ENCODE measurements at regions not wholly inside any gene's neighbourhood (a gene's known extent, or its start where the extent isn't known, plus 50 kb on each side); places are given as distances from the start of the nearest gene placed in this dataset.

DNA sequence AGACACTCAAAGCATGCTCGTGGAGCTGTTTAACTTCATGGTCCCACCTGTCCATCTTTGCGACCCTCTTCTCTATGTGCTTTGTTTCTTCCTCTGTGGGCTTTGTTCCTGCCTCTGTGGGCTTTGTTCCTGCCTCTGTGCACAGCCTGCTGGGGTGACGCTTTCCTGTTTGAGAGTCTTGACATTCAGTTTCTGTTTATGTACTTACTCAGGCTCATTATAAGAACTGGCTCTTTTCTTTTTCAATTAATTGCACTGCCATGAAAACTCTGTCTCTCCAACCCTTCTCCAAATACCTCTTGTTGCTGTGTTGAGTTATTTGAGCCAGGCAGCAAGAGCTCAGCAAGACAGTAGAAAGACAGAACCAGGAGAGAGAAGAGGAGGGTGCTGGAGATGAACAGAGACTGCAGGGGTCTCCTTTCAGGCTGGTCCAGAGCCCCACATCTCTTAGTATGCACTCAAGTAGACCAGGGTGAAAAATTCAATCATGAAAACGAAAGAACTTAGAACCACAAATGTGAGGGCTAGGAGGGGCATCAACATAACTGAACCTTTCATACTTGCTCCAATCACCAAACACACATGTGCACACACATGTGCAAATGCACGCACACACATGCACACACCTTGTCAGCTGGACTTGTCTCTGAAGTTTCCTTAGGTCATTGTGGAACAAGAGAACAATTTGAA is 88.3 kb upstream of the SGIP1 start:
- ATAC-seq (peak; percentile 92), DNase-seq (peak; percentile 79)
- TF ChIP-seq, protein P1, sequence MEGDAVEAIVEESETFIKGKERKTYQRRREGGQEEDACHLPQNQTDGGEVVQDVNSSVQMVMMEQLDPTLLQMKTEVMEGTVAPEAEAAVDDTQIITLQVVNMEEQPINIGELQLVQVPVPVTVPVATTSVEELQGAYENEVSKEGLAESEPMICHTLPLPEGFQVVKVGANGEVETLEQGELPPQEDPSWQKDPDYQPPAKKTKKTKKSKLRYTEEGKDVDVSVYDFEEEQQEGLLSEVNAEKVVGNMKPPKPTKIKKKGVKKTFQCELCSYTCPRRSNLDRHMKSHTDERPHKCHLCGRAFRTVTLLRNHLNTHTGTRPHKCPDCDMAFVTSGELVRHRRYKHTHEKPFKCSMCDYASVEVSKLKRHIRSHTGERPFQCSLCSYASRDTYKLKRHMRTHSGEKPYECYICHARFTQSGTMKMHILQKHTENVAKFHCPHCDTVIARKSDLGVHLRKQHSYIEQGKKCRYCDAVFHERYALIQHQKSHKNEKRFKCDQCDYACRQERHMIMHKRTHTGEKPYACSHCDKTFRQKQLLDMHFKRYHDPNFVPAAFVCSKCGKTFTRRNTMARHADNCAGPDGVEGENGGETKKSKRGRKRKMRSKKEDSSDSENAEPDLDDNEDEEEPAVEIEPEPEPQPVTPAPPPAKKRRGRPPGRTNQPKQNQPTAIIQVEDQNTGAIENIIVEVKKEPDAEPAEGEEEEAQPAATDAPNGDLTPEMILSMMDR (IDR thresholded peaks at IDR 0.05): no peak
- intact Hi-C loops (cut with micrococcal nuclease): loop anchor here (1.0 to 2.0 kb wide), 4 partner anchors 71 to 487 kb away; no protein-coding TSS in a partner anchor
- H3K9me3 Mint-ChIP-seq: no peaks in the 10 kb centered on the region
- ChIA-PET CTCF (interaction anchor here (0.7 to 6.8 kb wide), 73 partner anchors 9 to 758 kb away, joined by 3 to 512 read pairs (median 6); no protein-coding TSS in a partner anchor), POLR2A (interaction anchor here (0.6 to 4.8 kb wide), 19 partner anchors 9 to 198 kb away, joined by 3 to 53 read pairs (median 4); no protein-coding TSS in a partner anchor)
- no peaks in the 10 kb centered on the region for H3K36me3 Mint-ChIP-seq (ENCODE audit: low read depth)
- H3K4me1 Mint-ChIP-seq (ENCODE audit: low read depth): peaks cover 23% of the 10 kb centered on the region
- H3K27ac Mint-ChIP-seq: peak overlapping the region; percentile 96
- peaks cover 9% of the 10 kb centered on the region for H3K27me3 Mint-ChIP-seq
- H3K4me3 Mint-ChIP-seq: peak overlapping the region; percentile 68

DNA sequence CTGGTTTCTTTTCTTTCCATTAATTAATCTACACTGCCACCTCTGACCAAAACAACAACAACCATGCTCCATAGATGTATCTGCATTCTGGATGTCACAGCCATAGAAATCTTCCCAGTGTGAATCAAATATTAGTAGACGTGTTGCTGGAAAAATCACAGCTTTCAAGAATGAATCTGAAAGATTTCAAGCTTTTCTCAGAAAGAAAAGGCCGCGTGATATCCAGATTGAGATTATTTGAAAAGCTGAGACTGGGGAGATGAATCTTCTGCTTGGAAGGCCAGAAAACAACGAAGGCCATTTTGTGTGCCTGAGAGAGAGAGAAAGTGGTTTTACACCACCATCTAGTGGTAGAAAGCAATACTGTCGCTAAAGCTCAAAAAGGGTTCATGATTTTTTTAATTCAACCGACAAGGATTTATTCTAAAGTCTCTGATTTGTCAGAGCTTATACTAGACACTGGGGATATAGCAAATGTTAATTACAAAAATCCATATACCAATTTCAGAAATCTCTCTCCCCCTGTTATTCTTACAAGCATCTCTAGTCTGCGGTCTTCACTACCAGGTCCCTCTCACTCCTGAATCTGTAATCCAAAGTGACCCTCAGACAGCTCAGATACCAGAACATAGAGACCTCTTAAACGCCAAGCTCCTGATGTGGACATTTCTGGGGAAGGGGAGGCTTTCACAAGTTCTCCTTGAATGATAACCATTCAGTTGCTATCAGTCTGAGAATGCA is 87.5 kb upstream of the SGIP1 start:
- ChIA-PET POLR2A (interaction anchor here (0.6 to 4.8 kb wide), 17 partner anchors 8 to 199 kb away, joined by 3 to 53 read pairs (median 4); no protein-coding TSS in a partner anchor), CTCF (interaction anchor here (0.5 to 6.8 kb wide), 77 partner anchors 9 to 634 kb away, joined by 3 to 512 read pairs (median 6); no protein-coding TSS in a partner anchor)
- TF ChIP-seq, protein P1 (IDR thresholded peaks at IDR 0.05): peak; percentile 77
- Mint-ChIP-seq H3K27ac (peak overlapping the region; percentile 96), H3K27me3 (peaks cover 9% of the 10 kb centered on the region), H3K9me3 (no peaks in the 10 kb centered on the region), H3K4me1 (ENCODE audit: low read depth) (peaks cover 23% of the 10 kb centered on the region), H3K4me3 (peak overlapping the region; percentile 68), H3K36me3 (ENCODE audit: low read depth) (no peaks in the 10 kb centered on the region)
- peak; percentile 31 for DNase-seq
- intact Hi-C loops (cut with micrococcal nuclease): loop anchor here (2.0 kb wide), 2 partner anchors 72 to 488 kb away; no protein-coding TSS in a partner anchor
- peak; percentile 66 for ATAC-seq

DNA sequence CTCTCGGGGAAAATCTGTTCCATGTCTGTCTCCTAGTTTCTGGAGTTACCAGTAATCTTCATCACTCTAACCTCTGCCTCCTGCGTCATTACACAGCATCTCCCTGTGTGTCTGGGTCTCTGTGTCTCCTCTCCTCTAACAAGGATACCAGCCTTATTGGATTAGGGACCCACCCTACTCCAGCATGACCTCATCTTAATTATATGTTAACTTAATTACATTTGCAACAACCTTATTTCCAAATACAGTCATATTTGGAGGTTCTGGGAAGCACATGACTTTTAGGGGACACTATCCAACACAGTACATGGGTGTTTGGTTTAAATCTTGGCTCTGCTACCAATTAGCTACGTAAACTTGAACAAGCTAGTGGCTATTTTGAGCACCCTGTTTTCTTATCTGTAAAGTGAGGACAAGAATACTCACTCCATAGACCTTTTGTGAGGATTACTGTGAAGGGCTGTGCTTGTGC is 83.9 kb upstream of the SGIP1 start:
- H3K36me3 Mint-ChIP-seq (ENCODE audit: low read depth): no peaks in the 10 kb centered on the region
- H3K9me3 Mint-ChIP-seq: no peaks in the 10 kb centered on the region
- no peak overlapping the region for H3K4me3 Mint-ChIP-seq
- TF ChIP-seq, protein P1 (IDR thresholded peaks at IDR 0.05): no peak
- intact Hi-C loops (cut with micrococcal nuclease): no loop called here
- DNase-seq (no peak), ATAC-seq (no peak)
- peaks cover 9% of the 10 kb centered on the region for H3K27me3 Mint-ChIP-seq
- POLR2A ChIA-PET: interaction anchor here (1.0 kb wide), 1 partner anchor 13 kb away, joined by 3 read pairs; no protein-coding TSS in a partner anchor
- peaks cover 13% of the 10 kb centered on the region for H3K4me1 Mint-ChIP-seq (ENCODE audit: low read depth)
- CTCF ChIA-PET: interaction anchor here (1.0 to 3.7 kb wide), 11 partner anchors 14 to 491 kb away, joined by 3 to 49 read pairs (median 5); no protein-coding TSS in a partner anchor
- no peak overlapping the region for H3K27ac Mint-ChIP-seq

DNA sequence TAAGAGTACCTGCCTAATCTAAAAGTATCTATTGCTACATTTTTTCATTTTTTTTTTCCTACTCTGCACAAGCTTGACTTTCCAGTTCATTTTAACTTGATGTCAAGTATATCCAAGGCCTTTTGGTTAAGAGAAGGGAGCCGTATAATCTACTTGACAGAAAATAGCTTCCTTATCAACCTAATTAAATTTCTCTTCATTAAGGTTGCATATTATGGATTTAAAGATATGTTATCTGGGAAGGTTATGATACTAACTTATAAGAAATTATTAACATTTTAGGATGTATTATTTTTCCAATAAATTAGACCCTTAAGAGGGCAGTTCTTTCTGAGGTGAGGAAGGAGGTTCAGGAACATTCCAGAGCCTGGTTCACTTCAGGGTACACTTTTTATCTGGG is 83.1 kb upstream of the SGIP1 start:
- ATAC-seq: no peak
- H3K36me3 Mint-ChIP-seq (ENCODE audit: low read depth): no peaks in the 10 kb centered on the region
- H3K9me3 Mint-ChIP-seq: no peaks in the 10 kb centered on the region
- no peak overlapping the region for H3K4me3 Mint-ChIP-seq
- POLR2A ChIA-PET: no interaction called here
- H3K27me3 Mint-ChIP-seq: peaks cover 9% of the 10 kb centered on the region
- TF ChIP-seq, protein P1 (IDR thresholded peaks at IDR 0.05): no peak
- CTCF ChIA-PET: interaction anchor here (1.0 to 3.7 kb wide), 8 partner anchors 14 to 208 kb away, joined by 3 to 49 read pairs (median 6); no protein-coding TSS in a partner anchor
- intact Hi-C loops (cut with micrococcal nuclease): no loop called here
- no peak overlapping the region for H3K27ac Mint-ChIP-seq
- H3K4me1 Mint-ChIP-seq (ENCODE audit: low read depth): peaks cover 6% of the 10 kb centered on the region
- DNase-seq: no peak
